ENCODE measurements at regions not wholly inside any gene's neighbourhood (a gene's known extent, or its start where the extent isn't known, plus 50 kb on each side); places are given as distances from the start of the nearest gene placed in this dataset.

DNA sequence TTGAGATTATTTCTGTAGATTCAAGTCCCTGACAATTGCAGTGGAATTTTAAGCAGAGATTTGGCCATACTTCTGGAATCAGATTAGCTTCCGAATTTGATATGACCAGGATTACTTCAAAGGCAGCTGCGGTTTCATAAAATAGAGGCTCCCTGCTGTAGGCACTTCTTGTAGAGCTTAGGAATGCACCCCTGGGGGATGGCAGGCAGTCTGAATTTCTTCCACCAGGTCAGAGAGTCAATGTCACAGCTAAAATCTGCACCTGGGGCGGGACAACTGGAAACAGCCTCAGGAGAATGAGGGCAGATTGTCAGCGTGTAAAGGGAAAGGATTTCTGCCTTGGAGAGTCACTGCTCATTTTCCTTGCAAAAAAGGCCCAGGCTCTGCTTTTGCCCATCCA is 182.6 kb downstream of the ARRDC4 start:
- no peak for DNase-seq (ENCODE audit: low read depth, low spot score)

DNA sequence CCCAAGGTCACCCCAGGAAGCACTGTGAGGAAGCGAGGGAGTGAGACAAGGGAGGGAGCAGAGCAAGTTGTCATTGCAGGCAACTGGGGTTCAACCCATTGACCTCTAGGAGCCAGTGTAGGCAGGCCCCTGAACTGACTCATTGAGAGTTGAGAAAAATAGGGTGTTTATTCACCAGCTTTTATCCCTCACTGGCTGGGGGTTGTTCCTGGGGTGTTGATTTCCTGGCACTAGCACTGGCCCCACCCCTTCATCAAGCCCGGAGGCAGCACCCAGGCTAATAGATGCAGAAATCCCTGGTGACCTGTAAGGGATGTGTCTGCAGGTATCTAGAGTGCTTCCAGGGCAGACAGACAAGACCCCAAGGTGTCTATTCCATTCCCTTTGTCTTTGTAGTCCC is 183.9 kb downstream of the ARRDC4 start:
- DNase-seq (ENCODE audit: low read depth, low spot score), result no peak

DNA sequence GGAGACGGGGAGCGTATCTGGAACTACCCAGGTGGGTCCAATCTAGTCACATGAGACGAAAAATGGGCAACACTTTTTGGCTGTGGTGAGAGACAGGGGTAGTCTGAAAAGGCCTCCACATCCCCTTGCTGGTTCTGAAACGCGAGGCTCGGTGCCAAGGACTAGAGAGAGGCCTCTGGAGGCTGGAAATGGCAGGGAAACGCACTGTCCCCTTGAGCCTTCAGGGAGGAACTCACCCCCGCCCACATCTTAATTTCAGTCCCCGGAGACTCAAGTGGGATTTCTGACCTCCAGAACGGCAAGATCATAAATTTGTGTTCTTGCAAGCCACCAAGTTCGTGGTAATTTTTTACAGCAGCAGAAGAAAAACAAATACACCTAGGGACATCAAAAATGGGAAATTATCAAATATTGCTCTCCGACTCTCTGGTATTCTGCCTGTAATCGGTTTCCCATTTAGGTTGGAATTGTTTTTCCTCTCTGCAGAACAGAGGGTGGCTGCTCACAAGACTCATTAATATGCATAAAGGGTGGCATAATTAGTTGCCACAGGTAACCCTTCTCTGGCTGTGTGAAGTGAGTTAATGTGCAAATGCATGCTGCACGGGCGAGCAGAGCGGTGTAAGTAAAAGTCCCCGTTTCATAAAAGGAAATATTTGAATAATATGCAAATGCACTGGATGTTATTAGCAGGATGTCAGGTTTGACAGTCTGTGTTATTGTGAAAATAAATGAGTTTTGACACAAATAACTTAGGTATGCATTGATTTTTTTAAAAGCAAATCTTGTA is 185.7 kb downstream of the ARRDC4 start:
- DNase-seq (ENCODE audit: low read depth, low spot score), result no peak

DNA sequence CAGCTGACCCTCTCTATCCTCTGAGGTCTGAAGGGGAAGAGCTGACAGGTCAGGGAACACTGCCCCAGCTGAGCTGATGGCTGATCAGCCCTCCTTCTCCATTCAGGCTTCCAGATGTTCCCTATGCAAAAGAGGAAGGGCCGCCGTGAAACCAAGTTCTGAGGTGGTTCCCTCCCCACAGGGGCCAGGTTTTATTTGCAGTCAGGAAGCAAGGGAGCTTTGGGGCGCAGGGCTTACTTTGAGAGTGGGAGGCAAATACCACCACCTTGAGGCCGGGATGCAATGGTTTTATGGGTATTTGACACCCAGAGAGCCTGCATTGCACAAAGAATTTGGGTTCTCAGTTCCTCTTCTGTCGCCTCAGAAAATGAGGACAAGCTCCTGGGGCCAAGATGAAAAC is 186.9 kb downstream of the ARRDC4 start:
- DNase-seq (ENCODE audit: low read depth, low spot score), result no peak

DNA sequence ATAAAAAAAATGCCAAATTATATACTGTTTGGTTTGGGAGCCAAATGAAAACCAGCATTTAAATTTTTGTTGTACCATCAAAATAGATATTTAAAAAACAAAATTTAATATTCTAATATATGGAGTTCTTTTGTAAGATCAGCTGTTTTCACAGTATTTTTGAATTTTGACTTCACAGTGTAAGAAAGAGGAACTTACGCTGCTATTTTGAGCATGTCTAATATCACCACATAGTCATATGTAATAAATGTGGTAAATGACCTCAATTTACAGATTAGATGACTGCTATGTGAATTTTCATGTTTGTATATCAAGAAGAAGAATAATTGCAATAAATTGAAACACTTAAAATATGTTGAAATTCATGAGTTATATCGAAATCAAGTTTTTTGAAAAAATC is 189.6 kb downstream of the ARRDC4 start:
- DNase-seq (ENCODE audit: low read depth, low spot score), result no peak

DNA sequence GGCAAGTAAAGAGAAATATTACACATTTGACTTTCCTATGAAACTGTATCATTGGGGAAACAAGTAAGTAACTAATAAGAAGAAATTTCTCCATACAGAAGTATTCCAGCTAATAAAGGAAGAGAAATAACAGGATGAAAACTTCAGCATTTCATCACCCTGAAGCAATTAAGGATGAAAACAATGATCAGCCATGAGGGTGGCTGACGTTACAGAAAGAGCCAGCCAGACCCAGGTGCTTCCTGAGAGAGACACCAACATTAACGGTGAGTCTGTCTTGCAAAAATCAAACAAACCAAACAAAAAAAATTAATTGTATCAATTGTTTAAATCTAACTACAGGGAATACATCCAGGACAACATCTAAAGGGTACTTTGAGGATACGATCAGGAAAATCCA is 190.0 kb downstream of the ARRDC4 start:
- DNase-seq (ENCODE audit: low read depth, low spot score), result no peak

DNA sequence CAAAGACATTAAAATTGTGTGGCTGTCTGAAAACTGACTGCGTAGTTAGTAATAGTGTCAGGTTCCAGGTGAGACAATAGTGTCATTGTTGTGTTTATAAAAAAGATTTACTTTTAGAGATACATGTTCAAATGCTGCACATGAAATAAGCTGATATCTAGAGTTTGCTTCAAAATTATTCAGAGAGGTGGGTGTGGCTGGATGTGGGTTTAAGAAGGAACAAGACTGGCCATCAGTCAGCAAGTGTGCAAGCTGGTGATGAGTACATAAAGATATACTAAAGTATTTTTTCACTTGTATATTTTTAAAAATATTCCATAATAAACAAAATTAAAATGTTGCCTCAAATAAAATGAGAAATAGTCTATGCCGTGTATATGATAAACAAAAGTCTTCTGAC is 190.6 kb downstream of the ARRDC4 start:
- no peak for DNase-seq (ENCODE audit: low read depth, low spot score)

DNA sequence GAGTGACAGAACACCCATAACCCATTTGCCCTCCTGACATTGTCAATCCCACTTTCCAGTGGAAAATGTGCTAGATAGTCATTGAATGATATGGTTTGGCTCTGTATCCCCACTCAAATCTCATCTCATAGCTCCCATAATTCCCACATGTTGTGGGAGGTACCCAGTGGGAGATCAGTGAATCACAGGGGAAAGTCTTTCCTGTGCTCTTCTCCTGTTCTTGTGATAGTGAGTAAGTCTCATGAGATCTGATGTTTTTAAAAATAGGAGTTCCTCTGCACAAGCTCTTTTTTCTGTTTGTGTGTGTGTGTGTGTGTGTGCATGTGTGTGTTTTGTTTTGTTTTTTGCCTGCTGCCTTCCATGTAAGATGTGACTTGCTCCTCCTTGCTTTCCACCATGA is 191.7 kb downstream of the ARRDC4 start:
- no peak for DNase-seq (ENCODE audit: low read depth, low spot score)

DNA sequence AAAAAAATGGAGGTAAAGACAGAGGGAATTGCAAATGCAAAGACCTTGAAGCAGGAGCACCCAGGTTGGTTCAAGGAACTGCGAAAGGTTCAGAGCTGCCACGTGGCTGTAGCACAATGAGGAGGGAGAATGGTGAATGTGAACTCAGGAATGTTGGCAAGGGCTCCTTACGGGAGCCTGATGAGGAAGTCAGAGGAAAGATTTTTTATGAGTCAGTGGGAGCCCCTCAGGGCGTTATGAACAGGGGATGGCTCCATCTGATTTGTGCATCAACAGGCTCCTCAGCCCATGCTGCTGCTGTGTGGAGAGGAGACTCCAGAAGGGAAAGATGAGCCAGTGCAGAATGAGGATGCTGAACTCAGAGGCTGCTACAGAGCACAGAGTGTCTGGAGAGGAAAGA is 194.4 kb downstream of the ARRDC4 start:
- DNase-seq (ENCODE audit: low read depth, low spot score), result no peak

DNA sequence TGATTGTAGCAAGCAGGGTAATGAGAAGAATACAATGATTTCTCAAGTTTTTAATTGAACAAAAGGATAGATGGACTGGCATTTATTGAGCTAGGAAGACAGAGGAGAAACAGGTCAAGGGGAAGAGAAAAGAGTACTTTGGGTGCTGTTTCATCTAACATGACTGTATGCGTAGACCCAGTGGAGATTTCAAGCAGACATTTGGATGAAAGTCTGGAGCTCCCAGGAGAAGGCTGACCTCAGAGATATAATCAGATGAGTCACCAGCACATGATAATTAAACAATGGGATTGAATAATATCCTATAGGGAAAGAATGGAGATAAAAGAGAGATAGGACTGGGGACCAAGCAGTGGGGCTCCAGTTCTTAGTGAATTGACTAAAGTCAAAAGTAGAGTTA is 194.9 kb downstream of the ARRDC4 start:
- DNase-seq (ENCODE audit: low read depth, low spot score), result no peak

DNA sequence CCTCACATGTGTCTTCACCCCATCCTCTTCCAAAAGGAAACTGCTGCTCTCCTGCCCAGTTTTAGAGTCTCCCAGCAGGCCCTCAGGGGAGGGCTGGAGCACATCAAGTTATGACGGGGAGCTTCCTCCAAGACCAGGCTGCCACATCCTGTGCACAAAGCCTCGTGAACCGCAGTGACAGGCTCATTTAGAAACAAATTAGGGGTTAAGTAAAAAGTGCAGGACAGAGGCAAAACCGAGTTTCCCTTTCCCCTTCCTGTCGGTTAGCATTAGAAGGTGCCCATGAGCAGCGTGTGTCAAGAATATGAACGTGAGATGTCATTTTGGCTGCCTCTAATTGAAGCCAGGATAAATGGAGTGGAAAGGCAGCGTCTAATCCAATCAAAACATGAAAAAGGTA is 199.7 kb downstream of the ARRDC4 start:
- no peak for DNase-seq (ENCODE audit: low read depth, low spot score)

DNA sequence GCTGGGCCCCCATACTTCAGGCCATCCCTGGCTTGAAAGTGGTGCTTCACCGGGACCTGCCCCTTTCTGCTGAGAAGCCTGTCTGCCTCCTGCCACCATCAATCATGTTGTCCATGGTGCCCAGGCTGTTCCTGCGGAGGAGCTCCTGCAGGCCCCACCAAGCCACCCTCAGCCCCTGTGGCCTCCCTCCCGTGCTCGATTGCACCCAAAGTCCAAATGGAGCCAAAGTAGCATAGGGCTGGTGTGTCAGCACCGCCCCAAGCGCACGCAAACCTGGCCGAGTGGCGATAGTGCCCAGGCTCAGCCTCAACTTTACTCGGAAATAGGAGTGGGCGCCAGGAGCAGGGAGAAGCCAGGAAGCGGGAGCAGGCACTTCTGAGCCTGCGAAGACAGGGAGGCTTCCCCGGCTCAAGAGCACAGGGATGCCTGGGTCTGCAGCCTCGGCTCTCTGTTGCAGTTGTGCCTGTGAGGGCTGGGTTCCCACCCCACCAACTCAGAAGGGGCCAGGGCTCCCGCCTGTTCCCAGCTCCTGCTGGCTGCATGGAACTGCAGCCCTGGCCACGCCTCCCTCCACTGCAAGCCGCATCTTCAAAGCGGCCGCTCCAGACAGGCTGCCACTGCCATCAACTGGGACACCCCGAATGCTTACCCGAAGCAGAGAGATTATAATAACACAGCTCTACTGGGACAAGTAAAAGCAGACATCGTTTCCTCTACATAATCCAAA is 203.0 kb downstream of the ARRDC4 start:
- no peak for DNase-seq (ENCODE audit: low read depth, low spot score)

DNA sequence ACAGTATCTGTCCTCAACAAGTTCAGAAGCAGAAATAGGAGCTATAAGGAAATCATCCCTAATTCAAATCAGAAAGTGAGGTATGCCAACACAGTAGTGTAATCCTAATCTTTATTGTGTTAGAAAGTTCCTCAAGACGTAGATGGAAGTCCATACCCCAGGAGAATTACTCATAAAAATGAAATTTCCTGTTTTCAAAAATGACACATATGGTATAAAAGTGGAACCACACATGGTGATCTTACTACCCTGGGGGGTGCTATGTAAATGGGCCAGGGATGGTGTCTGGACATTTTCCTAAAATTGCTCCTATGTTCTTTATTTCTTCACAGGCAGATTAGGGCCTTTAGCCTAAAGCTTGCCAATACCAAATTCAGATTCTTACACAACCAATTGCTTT is 204.1 kb downstream of the ARRDC4 start:
- no peak for DNase-seq (ENCODE audit: low read depth, low spot score)

DNA sequence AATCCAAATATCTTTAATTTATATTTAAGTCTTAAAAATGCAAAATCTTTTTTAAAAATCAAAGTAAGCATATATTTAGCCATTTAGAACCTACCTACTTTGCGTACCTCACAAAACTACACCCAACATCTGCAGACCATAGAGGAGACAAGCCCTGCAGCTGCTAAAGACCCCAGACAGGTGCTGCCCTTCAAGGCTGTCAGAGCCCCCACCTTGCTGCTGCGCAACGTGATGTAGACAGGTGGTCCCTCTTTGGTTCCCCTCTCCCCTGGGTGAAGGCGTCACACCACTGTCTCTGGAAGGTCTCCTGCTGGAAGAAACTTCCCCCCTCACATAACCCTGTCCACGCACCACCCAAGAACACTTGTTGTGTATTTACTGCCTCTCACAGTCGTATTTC is 204.5 kb downstream of the ARRDC4 start:
- DNase-seq (ENCODE audit: low read depth, low spot score), result no peak

DNA sequence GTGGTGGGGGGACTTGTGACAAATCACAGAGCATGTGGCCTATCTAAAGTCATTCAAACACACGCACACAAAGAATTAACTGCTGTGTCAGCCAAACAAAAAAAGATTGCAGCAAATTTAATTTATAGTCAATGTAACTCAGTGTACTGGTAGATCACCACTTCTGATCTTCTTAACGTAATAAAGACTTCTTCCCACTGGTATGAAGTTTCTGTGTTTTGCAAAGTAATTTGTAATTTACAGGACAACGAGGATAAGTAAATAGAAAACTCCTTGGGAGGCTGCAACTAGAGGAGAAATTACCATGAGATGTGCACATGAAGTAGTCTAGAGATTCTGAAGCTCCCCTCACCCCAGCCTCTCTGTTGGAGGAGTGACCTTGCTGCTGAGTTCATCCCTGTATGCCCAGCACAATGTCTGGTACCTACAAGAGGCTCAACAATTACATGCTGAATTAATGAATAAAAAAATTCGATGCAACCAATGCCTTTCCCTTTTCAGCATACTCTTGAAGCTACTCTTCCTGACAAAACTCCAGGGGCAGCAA is 207.3 kb downstream of the ARRDC4 start:
- no peak for DNase-seq (ENCODE audit: low read depth, low spot score)

DNA sequence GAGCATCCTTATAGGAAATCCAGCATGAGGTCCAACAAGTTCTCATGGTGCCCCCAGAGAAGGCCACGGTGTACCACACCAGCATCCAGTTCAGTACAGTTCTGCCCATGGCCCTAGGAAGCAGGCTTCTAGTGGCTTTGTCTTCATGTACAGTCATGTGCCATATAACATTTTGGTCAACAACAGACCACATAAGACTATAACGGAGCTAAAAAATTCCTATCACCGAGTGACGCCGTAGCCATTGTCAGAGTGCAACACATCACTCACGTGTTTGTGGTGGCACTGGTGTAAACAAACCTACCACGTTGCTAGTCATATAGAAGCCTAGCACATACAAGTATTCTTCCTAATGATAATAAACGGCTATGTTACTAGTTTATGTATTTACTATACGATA is 209.0 kb downstream of the ARRDC4 start:
- DNase-seq (ENCODE audit: low read depth, low spot score), result no peak

DNA sequence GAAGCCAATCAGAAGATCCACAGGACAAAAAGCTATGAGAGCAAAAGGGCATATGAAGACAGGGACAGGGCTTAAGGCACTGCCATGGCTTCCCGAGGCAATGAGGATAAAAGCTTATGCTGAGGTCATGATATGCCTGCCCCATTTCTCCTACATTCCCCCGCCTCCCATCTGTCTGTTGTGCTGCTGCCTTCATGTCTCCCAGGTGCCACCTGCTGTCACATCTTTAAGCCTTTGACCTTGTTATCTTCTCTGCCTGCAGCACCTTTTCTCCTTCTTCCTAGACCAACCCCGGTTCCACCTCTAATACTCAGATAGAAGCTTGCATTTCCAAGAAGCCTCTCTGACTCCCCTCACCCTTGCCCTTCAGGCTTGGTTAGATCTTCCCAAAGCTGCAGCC is 213.8 kb downstream of the ARRDC4 start:
- no peak for DNase-seq (ENCODE audit: low read depth, low spot score)

DNA sequence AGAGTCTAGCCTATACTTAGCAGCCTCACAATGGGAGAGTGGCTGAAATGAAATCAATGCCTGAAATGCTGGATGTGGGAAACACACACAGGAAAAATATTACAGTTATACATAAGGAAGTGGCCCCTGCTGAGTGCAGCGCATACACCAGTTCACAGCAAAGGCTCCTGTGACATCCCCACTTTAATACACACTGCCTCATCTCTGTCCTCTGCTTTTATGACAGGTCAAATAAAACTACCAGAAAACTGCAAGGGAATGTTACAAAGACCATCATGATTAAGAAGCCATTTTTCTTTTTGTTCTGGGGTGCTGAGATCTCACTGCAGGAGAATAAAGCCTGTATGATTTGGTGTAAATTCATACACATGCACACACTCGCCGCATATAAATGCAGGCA is 214.3 kb downstream of the ARRDC4 start:
- no peak for DNase-seq (ENCODE audit: low read depth, low spot score)

DNA sequence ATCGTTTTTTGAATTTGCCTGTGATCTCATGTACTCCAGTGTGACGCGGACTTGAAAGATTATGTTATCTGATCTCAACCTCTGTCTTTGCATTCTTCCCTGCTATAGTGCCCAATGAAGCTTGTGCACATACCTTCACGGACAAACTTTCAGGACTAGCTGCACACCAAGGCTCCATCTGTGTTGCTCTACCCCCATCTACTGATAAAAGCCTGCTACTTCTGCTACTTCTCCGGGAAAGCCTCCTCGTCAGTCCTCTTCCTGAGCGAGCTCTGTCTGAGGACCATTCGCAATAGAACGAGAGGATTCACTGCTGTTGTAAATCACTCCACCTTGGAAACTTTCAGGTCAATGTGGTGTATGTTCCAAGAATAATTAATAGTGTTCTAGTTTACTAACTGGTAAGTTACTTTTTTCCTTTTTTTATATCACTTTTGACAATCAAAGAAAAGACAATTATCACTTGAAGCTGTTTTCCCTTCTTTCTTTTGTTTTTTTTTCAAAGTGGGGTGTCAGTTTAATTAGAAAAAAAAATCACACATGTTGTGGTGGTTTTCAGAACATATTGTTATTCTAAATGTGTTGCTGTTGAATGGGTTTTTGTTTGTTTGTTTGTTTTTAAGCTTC is 217.6 kb downstream of the ARRDC4 start:
- DNase-seq (ENCODE audit: low read depth, low spot score), result no peak

DNA sequence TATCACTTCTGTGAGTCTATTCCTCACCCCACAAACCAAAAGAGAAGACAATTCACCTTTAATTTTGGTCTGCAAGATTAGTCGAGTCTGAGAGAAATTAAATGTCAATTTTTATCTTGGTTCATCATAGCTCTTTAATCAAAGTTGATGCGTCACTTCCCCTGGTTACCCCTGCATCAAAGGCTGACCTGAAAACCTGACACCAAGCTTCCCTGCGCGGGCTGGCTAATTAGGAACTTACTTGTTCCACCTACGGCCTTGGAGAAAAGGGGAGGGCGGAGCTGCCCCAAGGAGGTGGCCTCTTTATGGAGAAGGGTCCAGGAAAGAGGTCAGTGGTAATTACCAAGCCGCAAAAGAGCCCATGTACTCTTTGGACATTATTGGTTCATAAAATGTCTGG is 218.4 kb downstream of the ARRDC4 start:
- DNase-seq (ENCODE audit: low read depth, low spot score), result no peak

DNA sequence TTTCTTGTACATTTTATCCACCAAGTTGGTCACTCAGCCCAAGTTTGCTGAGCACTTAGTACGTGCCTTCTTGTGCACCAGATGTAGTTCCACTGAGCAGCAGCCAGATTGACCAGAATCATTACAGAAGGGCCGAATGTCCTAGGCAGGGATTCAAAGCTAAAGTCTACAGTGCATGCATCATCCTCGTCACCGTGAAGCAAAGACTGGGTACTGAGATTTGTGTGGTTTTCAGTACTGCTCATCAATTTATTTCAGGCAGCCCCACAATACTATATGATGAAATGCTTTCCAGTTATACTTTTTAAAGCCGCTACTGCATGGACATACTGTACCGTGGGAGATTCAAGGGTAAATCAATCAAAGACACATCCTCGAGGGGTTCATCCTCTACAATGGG is 227.0 kb downstream of the ARRDC4 start:
- no peak for DNase-seq (ENCODE audit: low read depth, low spot score)

DNA sequence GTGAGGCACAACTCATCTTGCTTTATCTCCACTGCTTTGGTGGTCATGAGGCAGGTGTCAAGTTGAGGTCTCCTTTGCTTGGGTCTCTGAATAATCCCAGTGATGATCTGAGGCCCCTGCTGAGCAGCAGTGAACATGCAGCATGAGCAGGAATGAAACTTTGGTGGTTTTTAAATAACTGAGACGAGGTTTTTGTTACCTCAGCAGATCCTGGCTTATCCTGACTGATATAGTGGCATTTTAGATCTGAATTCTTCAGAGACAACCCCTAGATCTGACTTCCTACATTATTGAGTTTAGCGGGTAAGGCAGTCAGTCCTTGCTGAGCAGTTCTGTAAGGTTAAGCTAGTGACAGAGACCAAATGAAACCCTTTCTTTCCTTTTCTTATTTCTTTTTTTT is 230.4 kb downstream of the ARRDC4 start:
- DNase-seq (ENCODE audit: low read depth, low spot score), result no peak

DNA sequence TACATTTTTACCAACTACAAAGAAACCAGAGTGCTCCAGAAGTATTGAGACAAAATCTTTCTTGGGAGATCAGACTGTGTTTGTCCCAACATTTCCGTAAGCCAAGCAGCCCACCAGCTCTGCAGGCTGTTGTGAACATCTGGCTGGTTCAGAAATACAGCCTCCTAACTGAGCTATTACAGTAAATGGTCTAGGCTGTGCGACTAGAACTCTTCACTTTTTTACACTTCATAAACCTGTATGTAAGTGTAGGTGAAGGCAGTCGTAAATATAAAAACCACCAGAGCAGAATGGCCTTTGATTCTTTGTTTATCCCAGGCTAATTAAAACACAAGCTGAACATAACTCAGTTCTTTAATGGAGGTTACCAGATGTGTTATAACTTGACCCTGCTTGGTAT is 235.3 kb downstream of the ARRDC4 start:
- DNase-seq (ENCODE audit: low read depth, low spot score), result no peak

All from activated CD4-positive, CD25-positive, alpha-beta regulatory T cell treated with anti-CD3 and anti-CD28 coated beads, Interleukin-2, amount 50 U/mL, for 16 hours (primary cell).